GM23338 (cell line): ENCODE measurements at regions not wholly inside any gene's neighbourhood (a gene's known extent, or its start where the extent isn't known, plus 50 kb on each side); places are given as distances from the start of the nearest gene placed in this dataset.

Experiments
- EZH2 ChIP-seq: fragments of 200-600 bp; sonication (generic); IDR thresholded peaks from one replicate; pipeline ENCODE4 v1.8.0; 2017; ENCODE audit warnings: antibody characterized with exemption, mild to moderate bottlenecking, low read depth; ENCODE audit not compliant: unreplicated experiment
- EZH2phosphoT487 ChIP-seq: fragments of 200-600 bp; sonication (generic); IDR thresholded peaks from one replicate; pipeline ENCODE4 v1.8.1; 2018; ENCODE audit warnings: antibody characterized with exemption; ENCODE audit not compliant: unreplicated experiment
- POLR2AphosphoS5 ChIP-seq: IDR thresholded peaks from 2 replicates; pipeline ENCODE4 v1.6.1; 2016; ENCODE audit warnings: antibody characterized with exemption, low read depth
- ZNF114 ChIP-seq: fragments of 250-450 bp; sonication (Bioruptor Pico); IDR thresholded peaks from 2 replicates; pipeline ENCODE4 v1.5.0; 2020; ENCODE audit warnings: mild to moderate bottlenecking, moderate library complexity
- TF ChIP-seq, protein P1 (sequence below), 2 experiments: fragments of 200-600 bp in 1 of 2; sonication (generic) in 1 of 2; conservative IDR thresholded peaks; 2 replicates each; pipeline versions ENCODE4 v1.5.1 to v1.6.1; 2016 to 2017; ENCODE audit warnings: antibody characterized with exemption in 2 of 2, low read depth in 2 of 2, mild to moderate bottlenecking in 2 of 2, moderate library complexity in 1 of 2
- TF ChIP-seq, protein P2 (sequence below): IDR thresholded peaks from one replicate; pipeline ENCODE4 v1.6.1; 2018; ENCODE audit warnings: antibody characterized with exemption; ENCODE audit not compliant: unreplicated experiment

DNA sequence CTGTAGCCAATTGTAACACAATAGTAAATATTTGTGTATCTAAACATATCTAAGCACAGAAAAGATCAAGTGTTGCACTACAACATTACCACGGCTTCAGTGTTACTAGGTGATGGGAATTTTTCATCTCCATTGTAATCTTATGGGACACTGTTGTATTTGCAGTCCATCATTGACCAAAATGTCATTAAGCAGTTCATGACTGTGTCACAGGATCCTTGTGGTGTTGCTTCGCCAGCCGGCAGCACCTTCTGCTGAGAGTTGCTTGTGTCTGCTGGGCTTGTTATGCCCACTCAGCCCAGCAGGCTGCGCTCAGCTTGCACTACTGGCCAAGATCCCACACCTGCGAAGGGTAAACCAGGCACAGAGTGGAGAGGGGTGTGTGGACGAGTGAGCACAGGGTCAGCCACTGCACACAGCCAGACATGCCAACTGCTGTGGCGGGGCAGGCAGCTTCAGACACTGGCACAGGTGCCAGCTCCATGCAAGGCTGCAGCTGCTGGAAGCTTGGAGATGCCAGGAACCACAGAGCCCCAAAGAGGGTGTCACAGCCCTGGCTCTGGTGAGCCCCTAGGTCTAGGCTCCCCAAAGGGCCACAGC, 273.7 kb downstream of the CETN3 start:
- TF ChIP-seq EZH2 (no peak), POLR2AphosphoS5 (no peak), ZNF114 (CRISPR knock-in tag) (no peak), EZH2phosphoT487 (no peak)
- TF ChIP-seq, protein P1, sequence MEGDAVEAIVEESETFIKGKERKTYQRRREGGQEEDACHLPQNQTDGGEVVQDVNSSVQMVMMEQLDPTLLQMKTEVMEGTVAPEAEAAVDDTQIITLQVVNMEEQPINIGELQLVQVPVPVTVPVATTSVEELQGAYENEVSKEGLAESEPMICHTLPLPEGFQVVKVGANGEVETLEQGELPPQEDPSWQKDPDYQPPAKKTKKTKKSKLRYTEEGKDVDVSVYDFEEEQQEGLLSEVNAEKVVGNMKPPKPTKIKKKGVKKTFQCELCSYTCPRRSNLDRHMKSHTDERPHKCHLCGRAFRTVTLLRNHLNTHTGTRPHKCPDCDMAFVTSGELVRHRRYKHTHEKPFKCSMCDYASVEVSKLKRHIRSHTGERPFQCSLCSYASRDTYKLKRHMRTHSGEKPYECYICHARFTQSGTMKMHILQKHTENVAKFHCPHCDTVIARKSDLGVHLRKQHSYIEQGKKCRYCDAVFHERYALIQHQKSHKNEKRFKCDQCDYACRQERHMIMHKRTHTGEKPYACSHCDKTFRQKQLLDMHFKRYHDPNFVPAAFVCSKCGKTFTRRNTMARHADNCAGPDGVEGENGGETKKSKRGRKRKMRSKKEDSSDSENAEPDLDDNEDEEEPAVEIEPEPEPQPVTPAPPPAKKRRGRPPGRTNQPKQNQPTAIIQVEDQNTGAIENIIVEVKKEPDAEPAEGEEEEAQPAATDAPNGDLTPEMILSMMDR (conservative IDR thresholded peaks at IDR 0.05; ENCODE audit: low read depth in 2 of 2): peak; percentile 74 to 95
- TF ChIP-seq, protein P2, sequence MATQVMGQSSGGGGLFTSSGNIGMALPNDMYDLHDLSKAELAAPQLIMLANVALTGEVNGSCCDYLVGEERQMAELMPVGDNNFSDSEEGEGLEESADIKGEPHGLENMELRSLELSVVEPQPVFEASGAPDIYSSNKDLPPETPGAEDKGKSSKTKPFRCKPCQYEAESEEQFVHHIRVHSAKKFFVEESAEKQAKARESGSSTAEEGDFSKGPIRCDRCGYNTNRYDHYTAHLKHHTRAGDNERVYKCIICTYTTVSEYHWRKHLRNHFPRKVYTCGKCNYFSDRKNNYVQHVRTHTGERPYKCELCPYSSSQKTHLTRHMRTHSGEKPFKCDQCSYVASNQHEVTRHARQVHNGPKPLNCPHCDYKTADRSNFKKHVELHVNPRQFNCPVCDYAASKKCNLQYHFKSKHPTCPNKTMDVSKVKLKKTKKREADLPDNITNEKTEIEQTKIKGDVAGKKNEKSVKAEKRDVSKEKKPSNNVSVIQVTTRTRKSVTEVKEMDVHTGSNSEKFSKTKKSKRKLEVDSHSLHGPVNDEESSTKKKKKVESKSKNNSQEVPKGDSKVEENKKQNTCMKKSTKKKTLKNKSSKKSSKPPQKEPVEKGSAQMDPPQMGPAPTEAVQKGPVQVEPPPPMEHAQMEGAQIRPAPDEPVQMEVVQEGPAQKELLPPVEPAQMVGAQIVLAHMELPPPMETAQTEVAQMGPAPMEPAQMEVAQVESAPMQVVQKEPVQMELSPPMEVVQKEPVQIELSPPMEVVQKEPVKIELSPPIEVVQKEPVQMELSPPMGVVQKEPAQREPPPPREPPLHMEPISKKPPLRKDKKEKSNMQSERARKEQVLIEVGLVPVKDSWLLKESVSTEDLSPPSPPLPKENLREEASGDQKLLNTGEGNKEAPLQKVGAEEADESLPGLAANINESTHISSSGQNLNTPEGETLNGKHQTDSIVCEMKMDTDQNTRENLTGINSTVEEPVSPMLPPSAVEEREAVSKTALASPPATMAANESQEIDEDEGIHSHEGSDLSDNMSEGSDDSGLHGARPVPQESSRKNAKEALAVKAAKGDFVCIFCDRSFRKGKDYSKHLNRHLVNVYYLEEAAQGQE: no peak
